ENCODE measurements at regions not wholly inside any gene's neighbourhood (a gene's known extent, or its start where the extent isn't known, plus 50 kb on each side); places are given as distances from the start of the nearest gene placed in this dataset.

- H3K4me2 ChIP-seq (ENCODE audit: extremely low read depth, insufficient read depth, low read length) = no peak overlapping the region
- H3K27ac ChIP-seq (ENCODE audit: insufficient read depth, low read length) = no peak overlapping the region
- H2AFZ ChIP-seq (ENCODE audit: low read length) = no peak overlapping the region
- no peaks in the 10 kb centered on the region for H3K4me1 ChIP-seq (ENCODE audit: control insufficient read depth, extremely low read depth, insufficient read depth, low read length)
- no peaks in the 10 kb centered on the region for H3K36me3 ChIP-seq (ENCODE audit: control insufficient read depth, insufficient read depth, low read length)
- H3K27me3 ChIP-seq (ENCODE audit: control insufficient read depth, insufficient read depth, low read length) = no peaks in the 10 kb centered on the region
- H3K9ac ChIP-seq (ENCODE audit: insufficient read depth, low read length) = no peak overlapping the region
- no peaks in the 10 kb centered on the region for H3K79me2 ChIP-seq (ENCODE audit: control insufficient read depth, insufficient read depth, low read length)
- no peaks in the 10 kb centered on the region for H4K20me1 ChIP-seq (ENCODE audit: control insufficient read depth, extremely low read depth, insufficient read depth, low read length)
- no peaks in the 10 kb centered on the region for H3K9me3 ChIP-seq (ENCODE audit: control insufficient read depth, insufficient read depth, low read depth, low read length)
- no peak for DNase-seq (ENCODE audit: low read depth in 2 of 2)
- no peak for TF ChIP-seq CTCF (conservative IDR thresholded peaks at IDR 0.05 in 1 of 2, IDR thresholded peaks at IDR 0.05 in 1 of 2; ENCODE audit: low read depth in 1 of 2, low read length in 2 of 2)
- no peak for TF ChIP-seq EZH2 (IDR thresholded peaks at IDR 0.05; ENCODE audit: low read length, missing control alignments)
- H3K4me3 ChIP-seq (replicated peaks in 1 of 4; ENCODE audit: control extremely low read depth in 1 of 4, insufficient read depth in 1 of 4, low read depth in 3 of 4, low read length in 4 of 4) = no peak overlapping the region
Observed at GRCh38 chr2:226304308-226304707, 495.3 kb downstream of the IRS1 start.

GRCh38 chr2:226303707-226304106 is 495.9 kb downstream of the IRS1 start:
- H3K4me2 ChIP-seq (ENCODE audit: extremely low read depth, insufficient read depth, low read length) = no peak overlapping the region
- no peaks in the 10 kb centered on the region for H3K36me3 ChIP-seq (ENCODE audit: control insufficient read depth, insufficient read depth, low read length)
- no peaks in the 10 kb centered on the region for H3K4me1 ChIP-seq (ENCODE audit: control insufficient read depth, extremely low read depth, insufficient read depth, low read length)
- no peak for DNase-seq (ENCODE audit: low read depth in 2 of 2)
- H3K9ac ChIP-seq (ENCODE audit: insufficient read depth, low read length) = no peak overlapping the region
- H2AFZ ChIP-seq (ENCODE audit: low read length) = no peak overlapping the region
- H3K9me3 ChIP-seq (ENCODE audit: control insufficient read depth, insufficient read depth, low read depth, low read length) = no peaks in the 10 kb centered on the region
- TF ChIP-seq EZH2 (IDR thresholded peaks at IDR 0.05; ENCODE audit: low read length, missing control alignments) (no peak), CTCF (conservative IDR thresholded peaks at IDR 0.05 in 1 of 2, IDR thresholded peaks at IDR 0.05 in 1 of 2; ENCODE audit: low read depth in 1 of 2, low read length in 2 of 2) (no peak)
- no peak overlapping the region for H3K4me3 ChIP-seq (replicated peaks in 1 of 4; ENCODE audit: control extremely low read depth in 1 of 4, insufficient read depth in 1 of 4, low read depth in 3 of 4, low read length in 4 of 4)
- no peaks in the 10 kb centered on the region for H4K20me1 ChIP-seq (ENCODE audit: control insufficient read depth, extremely low read depth, insufficient read depth, low read length)
- no peaks in the 10 kb centered on the region for H3K79me2 ChIP-seq (ENCODE audit: control insufficient read depth, insufficient read depth, low read length)
- no peak overlapping the region for H3K27ac ChIP-seq (ENCODE audit: insufficient read depth, low read length)
- H3K27me3 ChIP-seq (ENCODE audit: control insufficient read depth, insufficient read depth, low read length) = no peaks in the 10 kb centered on the region

GRCh38 chr2:226300196-226300886 is 499.3 kb downstream of the IRS1 start:
- H3K4me2 ChIP-seq (ENCODE audit: extremely low read depth, insufficient read depth, low read length) = no peak overlapping the region
- DNase-seq (ENCODE audit: low read depth in 2 of 2) = no peak
- no peaks in the 10 kb centered on the region for H4K20me1 ChIP-seq (ENCODE audit: control insufficient read depth, extremely low read depth, insufficient read depth, low read length)
- H3K27me3 ChIP-seq (ENCODE audit: control insufficient read depth, insufficient read depth, low read length) = no peaks in the 10 kb centered on the region
- H2AFZ ChIP-seq (ENCODE audit: low read length) = no peak overlapping the region
- H3K79me2 ChIP-seq (ENCODE audit: control insufficient read depth, insufficient read depth, low read length) = no peaks in the 10 kb centered on the region
- no peak overlapping the region for H3K4me3 ChIP-seq (replicated peaks in 1 of 4; ENCODE audit: control extremely low read depth in 1 of 4, insufficient read depth in 1 of 4, low read depth in 3 of 4, low read length in 4 of 4)
- H3K27ac ChIP-seq (ENCODE audit: insufficient read depth, low read length) = no peak overlapping the region
- no peaks in the 10 kb centered on the region for H3K9me3 ChIP-seq (ENCODE audit: control insufficient read depth, insufficient read depth, low read depth, low read length)
- no peak for TF ChIP-seq EZH2 (IDR thresholded peaks at IDR 0.05; ENCODE audit: low read length, missing control alignments)
- TF ChIP-seq CTCF (conservative IDR thresholded peaks at IDR 0.05 in 1 of 2, IDR thresholded peaks at IDR 0.05 in 1 of 2; ENCODE audit: low read depth in 1 of 2, low read length in 2 of 2) = no peak
- H3K9ac ChIP-seq (ENCODE audit: insufficient read depth, low read length) = no peak overlapping the region
- no peaks in the 10 kb centered on the region for H3K36me3 ChIP-seq (ENCODE audit: control insufficient read depth, insufficient read depth, low read length)
- no peaks in the 10 kb centered on the region for H3K4me1 ChIP-seq (ENCODE audit: control insufficient read depth, extremely low read depth, insufficient read depth, low read length)
